ENCODE measurements at regions not wholly inside any gene's neighbourhood (a gene's known extent, or its start where the extent isn't known, plus 50 kb on each side); places are given as distances from the start of the nearest gene placed in this dataset.
"Not testable (repeated sequence)": the region's sequence is repeated elsewhere in the genome, so short reads cannot be mapped to it uniquely, and the experiment has no call there.

GRCh38 chr11:21775911-21776310, 417.0 kb upstream of the ANO5 start:
- H3K27ac ChIP-seq, result no peak overlapping the region
- H3K27me3 ChIP-seq, result no peaks in the 10 kb centered on the region
- intact Hi-C loops (cut with DNase I), result no loop called here
- H3K9me3 ChIP-seq, result peaks cover 2% of the 10 kb centered on the region
- TF ChIP-seq POLR2A (IDR thresholded peaks at IDR 0.05) (no peak), CTCF (IDR thresholded peaks at IDR 0.05) (no peak), POLR2AphosphoS5 (IDR thresholded peaks at IDR 0.05; ENCODE audit: insufficient read depth in 1 of 2, low read depth in 1 of 2) (no peak)
- DNase-seq (ENCODE audit: extremely low spot score in 2 of 2), result no peak
- no peaks in the 10 kb centered on the region for H3K4me1 ChIP-seq
- no peak overlapping the region for H3K4me3 ChIP-seq
- no peaks in the 10 kb centered on the region for H3K36me3 ChIP-seq

GRCh38 chr11:21783954-21784353, 408.9 kb upstream of the ANO5 start:
- Histone ChIP-seq H3K9me3 (no peaks in the 10 kb centered on the region), H3K36me3 (no peaks in the 10 kb centered on the region), H3K4me1 (no peaks in the 10 kb centered on the region), H3K27ac (no peak overlapping the region), H3K4me3 (no peak overlapping the region), H3K27me3 (no peaks in the 10 kb centered on the region)
- DNase-seq (ENCODE audit: extremely low spot score in 2 of 2), result no peak
- no peak for TF ChIP-seq POLR2A (IDR thresholded peaks at IDR 0.05)
- TF ChIP-seq POLR2AphosphoS5 (IDR thresholded peaks at IDR 0.05; ENCODE audit: insufficient read depth in 1 of 2, low read depth in 1 of 2), result no peak
- TF ChIP-seq CTCF (IDR thresholded peaks at IDR 0.05), result no peak
- intact Hi-C loops (cut with DNase I), result no loop called here

DNA sequence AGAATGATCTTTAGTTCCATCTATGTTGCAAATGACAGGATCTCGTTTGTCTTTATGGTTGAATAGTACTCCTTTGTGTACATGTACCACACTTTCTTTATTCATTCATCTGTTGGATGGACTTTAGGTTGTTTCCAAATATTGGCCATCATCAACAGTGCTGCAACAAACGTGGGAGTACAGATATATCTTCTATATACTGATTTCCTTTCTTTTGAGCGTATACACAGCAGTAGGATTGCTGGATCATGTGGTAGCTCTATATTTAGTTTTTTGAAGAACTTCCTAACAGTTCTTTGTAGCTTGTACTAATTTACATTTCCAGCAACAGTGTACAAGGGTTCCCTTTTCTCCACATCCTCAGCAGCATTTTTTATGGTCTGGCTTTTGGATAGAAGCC, 407.5 kb upstream of the ANO5 start:
- intact Hi-C loops (cut with DNase I), result no loop called here
- Histone ChIP-seq H3K4me3 (no peak overlapping the region), H3K27me3 (no peaks in the 10 kb centered on the region), H3K9me3 (no peaks in the 10 kb centered on the region), H3K4me1 (no peaks in the 10 kb centered on the region), H3K36me3 (no peaks in the 10 kb centered on the region), H3K27ac (no peak overlapping the region)
- TF ChIP-seq POLR2A (IDR thresholded peaks at IDR 0.05) (no peak), CTCF (IDR thresholded peaks at IDR 0.05) (no peak), POLR2AphosphoS5 (IDR thresholded peaks at IDR 0.05; ENCODE audit: insufficient read depth in 1 of 2, low read depth in 1 of 2) (no peak)
- DNase-seq (ENCODE audit: extremely low spot score in 2 of 2), result no peak

- Histone ChIP-seq H3K4me3 (no peak overlapping the region), H3K27me3 (no peaks in the 10 kb centered on the region), H3K27ac (no peak overlapping the region), H3K4me1 (no peaks in the 10 kb centered on the region), H3K36me3 (no peaks in the 10 kb centered on the region), H3K9me3 (no peaks in the 10 kb centered on the region)
- DNase-seq (ENCODE audit: extremely low spot score in 2 of 2), result no peak
- intact Hi-C loops (cut with DNase I), result no loop called here
- no peak for TF ChIP-seq POLR2A (IDR thresholded peaks at IDR 0.05)
- TF ChIP-seq POLR2AphosphoS5 (IDR thresholded peaks at IDR 0.05; ENCODE audit: insufficient read depth in 1 of 2, low read depth in 1 of 2), result no peak
- TF ChIP-seq CTCF (IDR thresholded peaks at IDR 0.05), result no peak
Observed at GRCh38 chr11:21794306-21794705, 398.6 kb upstream of the ANO5 start.

DNA sequence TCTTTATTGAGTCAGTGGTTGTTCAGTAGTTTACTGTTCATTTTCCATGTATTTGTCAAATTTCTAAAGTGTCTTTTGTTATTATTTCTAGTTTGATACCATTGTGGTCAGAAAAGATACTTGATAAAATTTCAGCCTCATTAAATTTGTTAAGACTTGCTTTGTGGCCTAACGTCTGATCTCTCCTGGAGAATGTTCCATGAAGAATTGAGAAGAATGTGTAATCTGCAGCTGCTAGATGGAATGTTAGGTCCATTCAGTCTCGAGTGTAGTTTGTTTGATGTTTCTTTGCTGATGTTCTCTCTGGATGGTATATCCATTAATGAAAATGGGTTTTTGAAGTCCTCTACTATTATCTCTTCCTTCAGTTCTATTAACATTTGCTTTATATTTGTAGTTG, 394.7 kb upstream of the ANO5 start:
- intact Hi-C loops (cut with DNase I), result no loop called here

DNA sequence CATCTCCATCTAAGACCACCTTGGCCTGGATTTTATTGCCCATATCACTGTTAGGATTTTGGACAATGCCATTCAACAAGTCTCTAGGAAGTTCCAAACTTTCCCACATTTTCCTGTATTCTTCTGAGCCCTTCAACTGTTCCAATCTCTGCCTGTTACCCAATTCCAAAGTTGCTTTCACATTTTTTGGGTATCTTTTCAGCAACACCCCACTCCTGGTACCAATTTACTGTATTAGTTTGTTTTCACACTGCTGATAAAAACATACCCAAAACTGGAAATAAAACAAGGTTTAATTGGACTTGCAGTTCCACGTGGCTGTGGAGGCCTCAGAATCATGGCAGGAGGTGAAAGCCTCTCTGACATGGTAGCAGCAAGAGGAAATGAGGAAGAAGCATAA, 388.4 kb upstream of the ANO5 start:
- H3K27me3 ChIP-seq; DNase-seq (ENCODE audit: extremely low spot score in 2 of 2); H3K9me3 ChIP-seq; intact Hi-C loops (cut with DNase I); H3K4me1 ChIP-seq; H3K27ac ChIP-seq; H3K4me3 ChIP-seq; H3K36me3 ChIP-seq: not testable (repeated sequence)

More for the DNA sequence above, 394.7 kb upstream of the ANO5 start:
- H3K4me3 ChIP-seq, result no peak overlapping the region
- no peaks in the 10 kb centered on the region for H3K36me3 ChIP-seq
- DNase-seq (ENCODE audit: extremely low spot score in 2 of 2), result no peak
- no peaks in the 10 kb centered on the region for H3K4me1 ChIP-seq
- H3K9me3 ChIP-seq, result no peaks in the 10 kb centered on the region
- no peak for TF ChIP-seq POLR2A (IDR thresholded peaks at IDR 0.05)
- TF ChIP-seq CTCF (IDR thresholded peaks at IDR 0.05), result no peak
- TF ChIP-seq POLR2AphosphoS5 (IDR thresholded peaks at IDR 0.05; ENCODE audit: insufficient read depth in 1 of 2, low read depth in 1 of 2), result no peak
- H3K27ac ChIP-seq, result no peak overlapping the region
- no peaks in the 10 kb centered on the region for H3K27me3 ChIP-seq

Data from vagina (tissue), 2 donors.